Activated CD4-positive, alpha-beta T cell treated with anti-CD3 and anti-CD28 coated beads, Interleukin-2, amount 50 U/mL, for 1 hour (primary cell): ENCODE measurements at regions not wholly inside any gene's neighbourhood (a gene's known extent, or its start where the extent isn't known, plus 50 kb on each side); places are given as distances from the start of the nearest gene placed in this dataset.

ENCODE experiments used
- DNase-seq: peaks from one replicate; pipeline ENCODE4 v3.0.0-alpha.2; 2020

GRCh38 chr11:11038782-11039181 is 180.9 kb upstream of the ZBED5 start:
- DNase-seq, result no peak

GRCh38 chr11:11038352-11038751 is 180.5 kb upstream of the ZBED5 start:
- no peak for DNase-seq

GRCh38 chr11:11036848-11037732 is 179.2 kb upstream of the ZBED5 start:
- peak; percentile 19 for DNase-seq

GRCh38 chr11:11036185-11036847 is 178.5 kb upstream of the ZBED5 start:
- no peak for DNase-seq

- DNase-seq, result no peak
Measured at GRCh38 chr11:11035331-11035730, 177.5 kb upstream of the ZBED5 start.

- DNase-seq, result no peak
Measured at GRCh38 chr11:11034476-11034875, 176.6 kb upstream of the ZBED5 start.

- DNase-seq, result no peak
Measured at GRCh38 chr11:11032066-11032465, 174.2 kb upstream of the ZBED5 start.

GRCh38 chr11:11029027-11029426 is 171.2 kb upstream of the ZBED5 start:
- DNase-seq, result no peak

GRCh38 chr11:11028017-11028692 is 170.3 kb upstream of the ZBED5 start:
- DNase-seq, result peak; percentile 83

GRCh38 chr11:11027288-11027687 is 169.4 kb upstream of the ZBED5 start:
- no peak for DNase-seq

GRCh38 chr11:11025087-11025486 is 167.2 kb upstream of the ZBED5 start:
- DNase-seq, result no peak

- DNase-seq, result no peak
Measured at GRCh38 chr11:11022125-11022730, 164.4 kb upstream of the ZBED5 start.

GRCh38 chr11:11021563-11021962 is 163.7 kb upstream of the ZBED5 start:
- no peak for DNase-seq

- no peak for DNase-seq
Measured at GRCh38 chr11:11020747-11021149, 162.9 kb upstream of the ZBED5 start.

GRCh38 chr11:11020219-11020726 is 162.4 kb upstream of the ZBED5 start:
- DNase-seq, result no peak

GRCh38 chr11:11016943-11017342 is 159.1 kb upstream of the ZBED5 start:
- no peak for DNase-seq

- no peak for DNase-seq
Measured at GRCh38 chr11:11016068-11016467, 158.2 kb upstream of the ZBED5 start.

- DNase-seq, result no peak
Measured at GRCh38 chr11:11011617-11012016, 153.8 kb upstream of the ZBED5 start.

GRCh38 chr11:11010624-11011127 is 152.8 kb upstream of the ZBED5 start:
- DNase-seq, result no peak

GRCh38 chr11:11009179-11009578 is 151.3 kb upstream of the ZBED5 start:
- no peak for DNase-seq

- no peak for DNase-seq
Measured at GRCh38 chr11:11004069-11004468, 146.2 kb upstream of the ZBED5 start.

- DNase-seq, result no peak
Measured at GRCh38 chr11:11003226-11003625, 145.4 kb upstream of the ZBED5 start.
